Stimulated activated CD4-positive, alpha-beta T cell treated with anti-CD3 and anti-CD28 coated beads, Interleukin-1b, Interleukin-23, amount 100 ng/mL, for 1 hour (primary cell): ENCODE measurements at regions not wholly inside any gene's neighbourhood (a gene's known extent, or its start where the extent isn't known, plus 50 kb on each side); places are given as distances from the start of the nearest gene placed in this dataset.
"Not testable (repeated sequence)": the region's sequence is repeated elsewhere in the genome, so short reads cannot be mapped to it uniquely, and the experiment has no call there.

Experiments
- DNase-seq, 2 donors: peaks; one replicate each; pipeline ENCODE4 v3.0.0-alpha.2; 2020; ENCODE audit warnings: low read depth in 2 of 2

- DNase-seq = no peak
These were observed 160.2 kb downstream of the TOX3 start for GRCh38 chr16:52386694-52387093.

DNA sequence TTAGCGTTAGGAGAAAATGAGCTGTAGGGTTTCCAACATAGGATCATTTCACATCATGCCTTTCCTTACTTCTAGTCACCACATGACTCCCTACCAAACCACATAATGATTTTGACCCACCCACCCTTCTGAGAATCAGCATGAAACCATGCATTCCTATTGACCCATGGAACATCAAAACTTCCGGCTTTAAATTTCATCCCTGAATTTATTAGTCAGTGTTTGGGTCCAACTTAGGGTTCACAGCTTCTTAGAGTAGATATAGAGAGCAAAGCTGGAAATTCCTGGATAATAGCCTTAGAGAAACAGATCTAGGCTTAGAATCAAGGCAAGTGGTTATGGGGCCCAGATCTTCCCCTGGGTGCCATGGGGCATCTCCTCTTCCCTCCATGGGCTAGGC, 162.6 kb downstream of the TOX3 start:
- DNase-seq = no peak

- no peak for DNase-seq
These were observed 163.2 kb downstream of the TOX3 start for GRCh38 chr16:52383640-52384292.

GRCh38 chr16:52383119-52383518, 163.8 kb downstream of the TOX3 start:
- DNase-seq = no peak

- no peak for DNase-seq
These were observed 167.4 kb downstream of the TOX3 start for GRCh38 chr16:52379551-52379950.

DNA sequence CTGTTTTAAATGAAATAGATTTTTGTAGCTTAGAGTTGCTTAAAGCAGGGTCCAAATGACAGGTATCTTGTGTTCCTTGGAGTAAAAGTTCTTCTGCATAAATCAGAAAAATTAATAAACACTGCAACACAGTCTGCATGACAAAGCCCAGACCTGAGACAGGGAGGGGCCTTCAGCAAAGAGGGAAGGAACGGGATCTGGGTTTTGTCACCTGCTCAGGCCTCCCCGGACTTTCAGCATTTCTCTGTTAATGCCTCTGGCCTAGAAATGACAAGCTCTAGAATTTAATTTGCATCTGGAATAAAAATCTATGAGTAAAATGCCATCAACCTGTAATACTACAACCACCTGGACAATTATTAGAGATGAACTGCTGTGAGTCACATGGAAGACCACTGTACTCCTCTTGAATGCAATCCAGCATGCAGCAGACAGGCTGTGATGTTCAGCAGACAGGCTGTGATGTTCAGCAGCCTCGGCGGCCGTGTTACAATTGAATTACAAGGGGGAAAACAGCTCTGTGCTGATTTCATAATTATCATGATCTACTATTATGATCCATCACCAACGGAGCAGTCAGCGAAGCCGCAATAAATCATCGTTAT, 170.2 kb downstream of the TOX3 start:
- DNase-seq = no peak

- no peak for DNase-seq
These were observed 174.6 kb downstream of the TOX3 start for GRCh38 chr16:52372313-52372712.

- no peak for DNase-seq
These were observed 178.1 kb downstream of the TOX3 start for GRCh38 chr16:52368859-52369258.

DNA sequence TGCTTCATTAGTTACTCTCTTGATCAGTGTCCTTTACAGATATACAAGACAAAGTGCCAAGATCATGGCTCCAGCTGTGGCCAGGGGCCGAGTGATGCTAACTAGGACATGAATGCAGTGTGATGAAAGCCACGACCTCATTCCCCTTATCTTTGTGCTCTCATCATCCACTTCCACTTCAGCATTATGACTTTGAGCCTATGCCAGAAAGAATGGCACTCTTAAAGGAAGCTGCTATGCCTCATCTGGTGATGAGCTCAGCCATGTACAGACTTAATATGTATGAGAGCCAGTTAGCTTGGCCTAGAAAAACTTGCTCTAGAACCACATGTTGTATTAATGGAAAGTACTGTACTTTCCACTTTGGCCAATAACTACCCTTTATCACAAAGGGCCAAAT, 179.1 kb downstream of the TOX3 start:
- no peak for DNase-seq

DNA sequence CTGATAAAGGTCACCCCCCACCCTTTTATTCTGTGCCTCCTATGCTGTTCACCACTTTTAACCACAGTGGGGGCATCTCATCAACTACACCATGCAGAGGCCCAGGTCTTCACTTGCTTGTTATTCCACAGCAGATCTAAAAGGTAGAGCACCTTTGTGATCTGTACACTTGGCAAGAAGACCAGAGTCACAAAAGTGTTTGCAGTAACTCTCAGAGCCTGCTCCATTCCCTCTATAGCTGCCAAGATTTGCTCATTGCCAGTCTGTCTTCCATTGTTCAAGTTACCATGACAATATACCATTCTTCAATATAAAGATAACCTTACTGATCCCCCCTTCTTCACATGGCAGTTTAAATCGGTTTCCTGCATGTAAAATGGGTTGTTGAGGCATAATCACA, 180.0 kb downstream of the TOX3 start:
- DNase-seq = no peak

DNA sequence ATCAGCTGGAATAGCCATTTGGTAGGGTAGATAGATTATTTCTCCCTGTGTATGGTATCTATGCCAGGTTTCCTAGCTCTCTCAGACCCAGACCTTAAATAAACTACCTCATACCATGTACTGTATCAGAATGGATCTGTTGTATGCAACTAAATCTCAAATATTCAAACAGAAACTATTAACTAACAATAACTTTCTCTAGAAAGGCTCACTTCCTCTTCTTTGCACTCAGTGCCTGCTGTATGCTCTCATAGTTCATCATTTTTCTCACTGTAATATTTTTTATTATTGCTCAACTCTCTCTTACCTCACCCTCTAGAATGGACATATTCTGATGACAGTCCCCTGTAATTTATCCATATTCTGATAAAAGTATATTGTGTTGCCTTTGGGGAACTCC, 182.4 kb downstream of the TOX3 start:
- no peak for DNase-seq

DNA sequence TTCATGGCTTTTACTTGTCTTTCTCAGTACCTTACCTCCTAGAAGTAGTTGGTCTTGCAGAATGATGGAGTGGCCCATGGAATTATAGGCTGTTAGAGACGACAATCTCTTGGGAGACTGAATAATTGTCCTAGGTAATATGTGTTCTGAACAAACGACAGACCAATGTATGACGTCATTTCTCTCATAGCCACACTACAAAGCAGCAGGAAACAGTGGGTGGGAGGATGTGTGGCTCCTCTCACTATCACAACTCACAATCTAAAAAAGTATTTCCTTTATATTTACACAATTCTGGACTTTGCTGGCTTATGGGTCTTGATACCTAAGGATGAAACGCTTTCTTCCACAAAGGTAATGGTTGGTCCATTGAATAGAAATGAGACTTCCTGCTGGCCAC, 183.9 kb downstream of the TOX3 start:
- no peak for DNase-seq

GRCh38 chr16:52357711-52358110, 189.2 kb downstream of the TOX3 start:
- no peak for DNase-seq

- no peak for DNase-seq
These were observed 193.7 kb downstream of the TOX3 start for GRCh38 chr16:52353249-52353648.

DNA sequence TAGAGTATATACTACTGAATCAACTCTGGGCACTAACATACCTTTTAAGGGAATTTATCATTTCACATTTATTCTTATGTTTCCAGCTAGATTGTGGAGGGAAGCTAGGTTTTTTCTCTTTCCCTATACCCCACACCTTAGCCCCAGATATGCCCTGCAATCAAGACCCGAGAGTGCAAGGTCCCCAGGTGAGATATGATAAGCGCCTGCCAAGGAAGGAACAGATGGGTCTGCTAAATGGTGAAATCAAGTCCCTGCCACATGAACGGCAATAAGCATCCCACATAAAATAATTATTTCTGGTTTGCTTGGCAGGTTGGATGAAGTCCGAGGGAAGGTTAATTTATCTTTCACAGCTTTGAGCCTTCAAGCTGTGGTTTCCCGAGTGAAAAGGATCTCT, 195.5 kb downstream of the TOX3 start:
- DNase-seq = no peak

- no peak for DNase-seq
These were observed 196.8 kb downstream of the TOX3 start for GRCh38 chr16:52350031-52350642.

DNA sequence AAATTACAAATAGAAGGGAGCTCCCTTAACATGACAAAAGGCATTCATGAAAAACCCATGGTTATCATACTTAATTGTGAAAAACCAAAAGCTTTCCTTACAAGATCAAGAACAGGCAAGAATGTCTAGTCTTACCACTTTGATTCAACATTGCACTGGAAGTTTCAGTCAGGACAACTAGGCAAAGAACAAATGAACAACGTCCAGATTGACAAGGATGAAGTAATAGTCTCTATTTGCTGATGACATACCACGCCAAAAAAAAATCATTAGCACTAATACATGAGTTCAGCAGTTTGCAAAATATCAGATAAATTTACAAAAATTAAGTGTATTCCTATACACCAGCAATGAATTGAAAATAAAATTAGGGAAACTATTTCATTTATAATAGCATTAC, 200.2 kb downstream of the TOX3 start:
- DNase-seq = no peak

- DNase-seq = not testable (repeated sequence)
These were observed 213.3 kb downstream of the TOX3 start for GRCh38 chr16:52333673-52334072.

GRCh38 chr16:52320930-52321439, 226.0 kb downstream of the TOX3 start:
- no peak for DNase-seq

GRCh38 chr16:52318302-52319009, 228.5 kb downstream of the TOX3 start:
- DNase-seq = no peak

DNA sequence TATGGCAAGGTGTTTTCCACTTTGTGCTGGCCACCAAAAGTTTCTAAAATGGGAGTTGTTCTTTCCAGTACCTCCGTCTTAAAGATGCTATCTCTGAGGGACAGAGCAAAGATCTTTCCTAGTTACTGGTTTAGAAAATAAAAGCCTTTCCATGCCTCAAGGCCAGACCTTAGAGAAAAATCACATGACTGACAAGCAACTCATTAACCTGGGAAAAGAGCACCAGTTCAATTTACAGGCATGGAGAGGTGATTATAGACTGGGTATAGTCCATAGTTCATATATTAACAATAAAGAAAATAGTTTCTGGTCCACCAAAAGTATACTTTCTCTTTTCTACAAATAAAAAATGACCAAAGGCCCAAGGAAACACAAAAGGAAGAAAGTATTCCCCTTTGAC, 230.7 kb downstream of the TOX3 start:
- DNase-seq = no peak

DNA sequence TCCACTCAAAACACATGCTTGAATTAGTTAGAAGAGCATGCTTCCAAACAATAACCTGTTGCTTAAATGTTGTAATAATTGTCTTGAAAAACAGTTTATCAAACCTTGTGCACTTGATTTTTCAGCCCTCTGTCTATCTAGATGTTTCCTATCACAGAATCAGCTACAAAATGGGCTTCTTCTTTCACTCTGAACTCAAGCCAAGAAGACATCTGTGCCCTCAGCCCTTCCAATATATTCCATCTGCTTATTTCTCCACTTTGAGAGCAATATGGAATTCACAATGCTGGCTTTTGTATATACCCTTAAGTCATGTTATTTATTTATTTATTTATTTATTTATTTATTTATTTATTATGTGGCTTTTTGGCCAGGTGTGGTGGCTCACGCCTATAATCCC, 234.2 kb downstream of the TOX3 start:
- DNase-seq = no peak
